AG04449 (cell line): ENCODE measurements at regions not wholly inside any gene's neighbourhood (a gene's known extent, or its start where the extent isn't known, plus 50 kb on each side); places are given as distances from the start of the nearest gene placed in this dataset.

Experiments
- CTCF ChIA-PET: fragments of 350-600 bp; formaldehyde crosslinking; extraction: SDS; loops from one replicate; lab custom pipeline; 2021; ENCODE audit warnings: antibody characterized with exemption; lab: Yijun Ruan, JAX
- POLR2A ChIA-PET: fragments of 400-600, 350-600 bp; formaldehyde crosslinking; extraction: SDS; loops from one replicate; lab custom pipeline; 2020; ENCODE audit warnings: antibody characterized with exemption, inconsistent platforms; lab: Yijun Ruan, JAX
- DNase-seq: peaks from one replicate; pipeline ENCODE4 v3.0.0-alpha.2; 2010; ENCODE audit warnings: low read depth, low spot score
- H3K4me3 ChIP-seq: 2 replicates; pipeline ENCODE4 v1.5.1; 2011; ENCODE audit warnings: low read depth, mild to moderate bottlenecking, control low read depth, low read length
- CTCF ChIP-seq: IDR thresholded peaks from one replicate; pipeline ENCODE4 v1.5.1; 2011; ENCODE audit warnings: mild to moderate bottlenecking, moderate library complexity, low read length, control low read depth, inconsistent platforms; ENCODE audit not compliant: insufficient read depth; ENCODE audit errors: missing control alignments

GRCh38 chr20:60365064-60365666, 406.9 kb downstream of the CDH26 start:
- no peak overlapping the region for H3K4me3 ChIP-seq
- TF ChIP-seq CTCF: no peak
- ChIA-PET POLR2A (no interaction called here), CTCF (interaction anchor here (1.2 kb wide), 1 partner anchor 308 kb away, joined by 3 read pairs; no protein-coding TSS in a partner anchor)
- no peak for DNase-seq

- ChIA-PET CTCF (no interaction called here), POLR2A (no interaction called here)
- no peak for TF ChIP-seq CTCF
- no peak for DNase-seq
- H3K4me3 ChIP-seq: no peak overlapping the region
These were observed 407.7 kb downstream of the CDH26 start for GRCh38 chr20:60365882-60366281.

- POLR2A ChIA-PET: no interaction called here
- DNase-seq: no peak
- TF ChIP-seq CTCF: no peak
- no peak overlapping the region for H3K4me3 ChIP-seq
- CTCF ChIA-PET: no interaction called here
These were observed 413.2 kb downstream of the CDH26 start for GRCh38 chr20:60371384-60371783.

GRCh38 chr20:60372275-60372674, 414.1 kb downstream of the CDH26 start:
- TF ChIP-seq CTCF: no peak
- ChIA-PET CTCF (interaction anchor here (0.6 kb wide), 1 partner anchor 85 kb away, joined by 3 read pairs; no protein-coding TSS in a partner anchor), POLR2A (no interaction called here)
- no peak overlapping the region for H3K4me3 ChIP-seq
- DNase-seq: no peak

- ChIA-PET CTCF (interaction anchor here (0.6 kb wide), 1 partner anchor 84 kb away, joined by 3 read pairs; no protein-coding TSS in a partner anchor), POLR2A (no interaction called here)
- DNase-seq: no peak
- TF ChIP-seq CTCF: no peak
- no peak overlapping the region for H3K4me3 ChIP-seq
These were observed 414.6 kb downstream of the CDH26 start for GRCh38 chr20:60372822-60373221.

GRCh38 chr20:60378620-60379019, 420.4 kb downstream of the CDH26 start:
- ChIA-PET POLR2A (no interaction called here), CTCF (no interaction called here)
- no peak for TF ChIP-seq CTCF
- no peak overlapping the region for H3K4me3 ChIP-seq
- no peak for DNase-seq
